Neural cell (in vitro differentiated cells): ENCODE measurements at regions not wholly inside any gene's neighbourhood (a gene's known extent, or its start where the extent isn't known, plus 50 kb on each side); places are given as distances from the start of the nearest gene placed in this dataset.

Experiments used
- H2AFZ ChIP-seq: fragments of 200-600, 300-800 bp; sonication (generic), shearing (Covaris generic); 2 replicates; pipeline ENCODE4 v1.6.0; 2014; ENCODE audit warnings: low read depth, mild to moderate bottlenecking, antibody characterized with exemption, low read length, moderate library complexity
- H3F3A ChIP-seq: fragments of 200-600 bp; shearing (Covaris generic); 2 replicates; pipeline ENCODE4 v1.6.1; 2016; ENCODE audit warnings: mild to moderate bottlenecking, moderate library complexity, mixed read lengths, antibody characterized with exemption, low read length; ENCODE audit not compliant: insufficient read depth, poor library complexity, severe bottlenecking
- H3K27ac ChIP-seq: fragments of 200-600, 300-800 bp; sonication (generic), shearing (Covaris generic); 2 replicates; pipeline ENCODE4 v1.5.1; 2014; ENCODE audit warnings: mild to moderate bottlenecking, low read length, moderate library complexity
- H3K27me3 ChIP-seq: fragments of 300-800, 200-600 bp; sonication (generic), shearing (Covaris generic); 2 replicates; pipeline ENCODE4 v1.6.0; 2014; ENCODE audit warnings: mild to moderate bottlenecking, low read depth, low read length, moderate library complexity; ENCODE audit not compliant: insufficient read depth
- H3K36me3 ChIP-seq: fragments of 300-800, 200-600 bp; sonication (generic), shearing (Covaris generic); 2 replicates; pipeline ENCODE4 v1.5.1; 2014; ENCODE audit warnings: mild to moderate bottlenecking, antibody characterized with exemption, low read length, moderate library complexity; ENCODE audit not compliant: insufficient read depth
- H3K4me2 ChIP-seq: fragments of 300-800, 200-600 bp; sonication (generic), shearing (Covaris generic); 2 replicates; pipeline ENCODE4 v1.6.0; 2014; ENCODE audit warnings: mild to moderate bottlenecking, low read length
- H3K4me3 ChIP-seq: fragments of 300-800, 200-600 bp; sonication (generic), shearing (Covaris generic); 2 replicates; pipeline ENCODE4 v1.5.1; 2014; ENCODE audit warnings: mild to moderate bottlenecking, low read length, moderate library complexity
- H3K79me2 ChIP-seq: fragments of 200-600 bp; shearing (Covaris generic); replicated peaks from 2 replicates; pipeline ENCODE4 v1.6.0; 2014; ENCODE audit warnings: mild to moderate bottlenecking, low read length, moderate library complexity; ENCODE audit not compliant: insufficient read depth
- H3K9ac ChIP-seq: fragments of 300-800, 200-600 bp; sonication (generic), shearing (Covaris generic); 2 replicates; pipeline ENCODE4 v1.6.1; 2016; ENCODE audit warnings: mild to moderate bottlenecking, low read length, mixed read lengths
- H3K9me2 ChIP-seq: fragments of 200-600 bp; shearing (Covaris generic); 2 replicates; pipeline ENCODE4 v1.6.1; 2016; ENCODE audit warnings: mild to moderate bottlenecking, low read length, mixed read lengths; ENCODE audit not compliant: insufficient read depth
- H3K9me3 ChIP-seq: fragments of 200-600, 300-800 bp; sonication (generic), shearing (Covaris generic); 2 replicates; pipeline ENCODE4 v1.6.1; 2016; ENCODE audit warnings: mild to moderate bottlenecking, mixed run types, low read length, moderate library complexity, mixed read lengths
- H4K20me1 ChIP-seq: fragments of 200-600 bp; shearing (Covaris generic); 2 replicates; pipeline ENCODE4 v1.6.1; 2016; ENCODE audit warnings: mild to moderate bottlenecking, mixed run types; ENCODE audit not compliant: insufficient read depth
- EP300 ChIP-seq: fragments of 450-650 bp; conservative IDR thresholded peaks from 2 replicates; pipeline ENCODE4 v1.6.1; 2014; ENCODE audit warnings: antibody characterized with exemption, mild to moderate bottlenecking, moderate library complexity; ENCODE audit not compliant: poor library complexity, severe bottlenecking
- EZH2 ChIP-seq: fragments of 200-600, 300-800 bp; shearing (Covaris generic), sonication (generic); IDR thresholded peaks from 2 replicates; pipeline ENCODE4 v1.6.1; 2014; ENCODE audit warnings: antibody characterized with exemption, low read length, borderline replicate concordance, mild to moderate bottlenecking; ENCODE audit not compliant: insufficient read depth, poor library complexity, severe bottlenecking
- MXI1 ChIP-seq: fragments of 450-650 bp; conservative IDR thresholded peaks from 2 replicates; pipeline ENCODE4 v1.6.1; 2014; ENCODE audit warnings: antibody characterized with exemption, mild to moderate bottlenecking; ENCODE audit not compliant: poor library complexity, severe bottlenecking
- POLR2AphosphoS5 ChIP-seq: IDR thresholded peaks from 2 replicates; pipeline ENCODE4 v1.6.1; 2012
- RAD21 ChIP-seq: fragments of 450-650 bp; conservative IDR thresholded peaks from 2 replicates; pipeline ENCODE4 v1.6.1; 2014; ENCODE audit warnings: antibody characterized with exemption, mild to moderate bottlenecking, moderate library complexity
- SMC3 ChIP-seq: fragments of 450-650 bp; conservative IDR thresholded peaks from 2 replicates; pipeline ENCODE4 v1.6.1; 2014; ENCODE audit warnings: antibody characterized with exemption, mild to moderate bottlenecking, moderate library complexity; ENCODE audit not compliant: poor library complexity
- TAF1 ChIP-seq: IDR thresholded peaks from 2 replicates; pipeline ENCODE4 v1.6.1; 2012; ENCODE audit warnings: low read depth
- TF ChIP-seq, protein P1 (sequence below): IDR thresholded peaks from 2 replicates; pipeline ENCODE4 v1.6.1; 2012; ENCODE audit warnings: borderline replicate concordance
- TF ChIP-seq, protein P2 (sequence below): fragments of 450-650 bp; IDR thresholded peaks from 2 replicates; pipeline ENCODE4 v1.5.1; 2014; ENCODE audit warnings: antibody characterized with exemption, mild to moderate bottlenecking, moderate library complexity; ENCODE audit not compliant: poor library complexity, severe bottlenecking

DNA sequence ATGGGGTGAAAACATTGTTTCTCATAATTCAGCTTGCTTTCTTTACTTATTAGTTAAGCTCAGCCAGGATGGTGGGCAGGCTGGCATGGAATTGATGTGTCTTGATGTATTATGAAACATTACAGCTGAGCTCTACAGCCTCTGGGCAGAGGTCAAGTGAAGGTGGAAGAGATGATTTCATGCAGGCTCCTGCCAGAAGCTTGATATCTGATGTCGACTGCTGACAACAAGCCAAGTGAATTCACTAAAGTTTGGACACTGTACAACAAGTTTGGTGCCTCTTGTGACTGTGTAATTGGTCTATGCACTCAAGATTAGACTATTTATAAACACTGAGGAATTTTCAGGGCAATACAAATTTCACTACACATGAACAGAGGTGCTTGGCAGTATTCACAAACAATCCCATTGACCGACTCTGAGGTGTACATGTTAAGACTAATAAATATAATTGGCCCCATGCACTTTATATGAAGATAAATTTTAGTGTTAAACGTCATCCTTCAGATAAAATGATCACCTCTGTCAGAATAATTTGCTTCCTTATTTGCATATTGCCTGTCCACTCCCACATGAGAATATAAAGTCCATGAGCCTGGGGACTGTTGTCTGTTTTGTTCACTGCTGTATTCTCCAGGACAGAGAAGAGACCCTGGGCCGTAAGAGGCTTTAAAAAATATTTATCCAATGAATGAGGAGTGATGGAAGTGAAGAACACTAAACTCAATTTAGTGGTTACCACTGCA is 612.2 kb downstream of the IQCM start:
- no peaks in the 10 kb centered on the region for H3K9me2 ChIP-seq
- H3K9me3 ChIP-seq, result no peaks in the 10 kb centered on the region
- H3K9ac ChIP-seq, result no peak overlapping the region
- no peak overlapping the region for H3K4me2 ChIP-seq
- no peaks in the 10 kb centered on the region for H3K36me3 ChIP-seq
- TF ChIP-seq POLR2AphosphoS5 (no peak), EP300 (no peak), EZH2 (no peak), SMC3 (no peak)
- H2AFZ ChIP-seq, result no peak overlapping the region
- H3K4me3 ChIP-seq, result no peak overlapping the region
- no peak overlapping the region for H3K27ac ChIP-seq
- no peaks in the 10 kb centered on the region for H3F3A ChIP-seq
- H4K20me1 ChIP-seq, result no peaks in the 10 kb centered on the region
- H3K27me3 ChIP-seq, result no peaks in the 10 kb centered on the region
- H3K79me2 ChIP-seq, result no peaks in the 10 kb centered on the region

DNA sequence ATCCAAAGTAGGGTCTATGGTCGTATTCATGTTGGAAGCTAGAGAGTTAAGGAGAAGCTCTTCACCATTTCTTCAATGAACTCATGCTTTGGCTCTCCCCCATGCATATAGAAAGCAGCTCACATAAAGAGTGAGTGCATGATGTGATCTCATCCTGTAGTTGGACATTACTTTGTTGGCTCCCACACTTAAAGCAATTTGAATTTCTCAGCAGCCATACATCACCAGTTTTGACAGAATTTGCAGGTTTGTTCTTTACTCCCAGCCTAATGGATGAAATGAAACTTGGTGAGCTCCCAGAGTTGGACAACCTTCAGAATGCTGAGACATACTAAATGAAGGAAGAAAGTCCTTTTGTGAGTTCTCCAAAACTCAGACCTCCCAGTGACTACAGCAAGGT is 613.5 kb downstream of the IQCM start:
- H3K27ac ChIP-seq, result no peak overlapping the region
- no peaks in the 10 kb centered on the region for H4K20me1 ChIP-seq
- no peak overlapping the region for H3K4me2 ChIP-seq
- H3K36me3 ChIP-seq, result no peaks in the 10 kb centered on the region
- no peak overlapping the region for H3K4me3 ChIP-seq
- H2AFZ ChIP-seq, result no peak overlapping the region
- no peaks in the 10 kb centered on the region for H3K27me3 ChIP-seq
- no peak for TF ChIP-seq MXI1
- TF ChIP-seq SMC3, result no peak
- no peak for TF ChIP-seq EZH2
- TF ChIP-seq POLR2AphosphoS5, result no peak
- TF ChIP-seq TAF1, result no peak
- TF ChIP-seq, protein P1, sequence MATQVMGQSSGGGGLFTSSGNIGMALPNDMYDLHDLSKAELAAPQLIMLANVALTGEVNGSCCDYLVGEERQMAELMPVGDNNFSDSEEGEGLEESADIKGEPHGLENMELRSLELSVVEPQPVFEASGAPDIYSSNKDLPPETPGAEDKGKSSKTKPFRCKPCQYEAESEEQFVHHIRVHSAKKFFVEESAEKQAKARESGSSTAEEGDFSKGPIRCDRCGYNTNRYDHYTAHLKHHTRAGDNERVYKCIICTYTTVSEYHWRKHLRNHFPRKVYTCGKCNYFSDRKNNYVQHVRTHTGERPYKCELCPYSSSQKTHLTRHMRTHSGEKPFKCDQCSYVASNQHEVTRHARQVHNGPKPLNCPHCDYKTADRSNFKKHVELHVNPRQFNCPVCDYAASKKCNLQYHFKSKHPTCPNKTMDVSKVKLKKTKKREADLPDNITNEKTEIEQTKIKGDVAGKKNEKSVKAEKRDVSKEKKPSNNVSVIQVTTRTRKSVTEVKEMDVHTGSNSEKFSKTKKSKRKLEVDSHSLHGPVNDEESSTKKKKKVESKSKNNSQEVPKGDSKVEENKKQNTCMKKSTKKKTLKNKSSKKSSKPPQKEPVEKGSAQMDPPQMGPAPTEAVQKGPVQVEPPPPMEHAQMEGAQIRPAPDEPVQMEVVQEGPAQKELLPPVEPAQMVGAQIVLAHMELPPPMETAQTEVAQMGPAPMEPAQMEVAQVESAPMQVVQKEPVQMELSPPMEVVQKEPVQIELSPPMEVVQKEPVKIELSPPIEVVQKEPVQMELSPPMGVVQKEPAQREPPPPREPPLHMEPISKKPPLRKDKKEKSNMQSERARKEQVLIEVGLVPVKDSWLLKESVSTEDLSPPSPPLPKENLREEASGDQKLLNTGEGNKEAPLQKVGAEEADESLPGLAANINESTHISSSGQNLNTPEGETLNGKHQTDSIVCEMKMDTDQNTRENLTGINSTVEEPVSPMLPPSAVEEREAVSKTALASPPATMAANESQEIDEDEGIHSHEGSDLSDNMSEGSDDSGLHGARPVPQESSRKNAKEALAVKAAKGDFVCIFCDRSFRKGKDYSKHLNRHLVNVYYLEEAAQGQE, result no peak
- TF ChIP-seq RAD21, result no peak
- no peak for TF ChIP-seq EP300
- TF ChIP-seq, protein P2, sequence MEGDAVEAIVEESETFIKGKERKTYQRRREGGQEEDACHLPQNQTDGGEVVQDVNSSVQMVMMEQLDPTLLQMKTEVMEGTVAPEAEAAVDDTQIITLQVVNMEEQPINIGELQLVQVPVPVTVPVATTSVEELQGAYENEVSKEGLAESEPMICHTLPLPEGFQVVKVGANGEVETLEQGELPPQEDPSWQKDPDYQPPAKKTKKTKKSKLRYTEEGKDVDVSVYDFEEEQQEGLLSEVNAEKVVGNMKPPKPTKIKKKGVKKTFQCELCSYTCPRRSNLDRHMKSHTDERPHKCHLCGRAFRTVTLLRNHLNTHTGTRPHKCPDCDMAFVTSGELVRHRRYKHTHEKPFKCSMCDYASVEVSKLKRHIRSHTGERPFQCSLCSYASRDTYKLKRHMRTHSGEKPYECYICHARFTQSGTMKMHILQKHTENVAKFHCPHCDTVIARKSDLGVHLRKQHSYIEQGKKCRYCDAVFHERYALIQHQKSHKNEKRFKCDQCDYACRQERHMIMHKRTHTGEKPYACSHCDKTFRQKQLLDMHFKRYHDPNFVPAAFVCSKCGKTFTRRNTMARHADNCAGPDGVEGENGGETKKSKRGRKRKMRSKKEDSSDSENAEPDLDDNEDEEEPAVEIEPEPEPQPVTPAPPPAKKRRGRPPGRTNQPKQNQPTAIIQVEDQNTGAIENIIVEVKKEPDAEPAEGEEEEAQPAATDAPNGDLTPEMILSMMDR, result no peak
- no peak overlapping the region for H3K9ac ChIP-seq
- no peaks in the 10 kb centered on the region for H3K79me2 ChIP-seq
- H3K9me3 ChIP-seq, result no peaks in the 10 kb centered on the region
- no peaks in the 10 kb centered on the region for H3K9me2 ChIP-seq
- H3F3A ChIP-seq, result no peaks in the 10 kb centered on the region
